ENCODE measurements at regions not wholly inside any gene's neighbourhood (a gene's known extent, or its start where the extent isn't known, plus 50 kb on each side); places are given as distances from the start of the nearest gene placed in this dataset.

DNA sequence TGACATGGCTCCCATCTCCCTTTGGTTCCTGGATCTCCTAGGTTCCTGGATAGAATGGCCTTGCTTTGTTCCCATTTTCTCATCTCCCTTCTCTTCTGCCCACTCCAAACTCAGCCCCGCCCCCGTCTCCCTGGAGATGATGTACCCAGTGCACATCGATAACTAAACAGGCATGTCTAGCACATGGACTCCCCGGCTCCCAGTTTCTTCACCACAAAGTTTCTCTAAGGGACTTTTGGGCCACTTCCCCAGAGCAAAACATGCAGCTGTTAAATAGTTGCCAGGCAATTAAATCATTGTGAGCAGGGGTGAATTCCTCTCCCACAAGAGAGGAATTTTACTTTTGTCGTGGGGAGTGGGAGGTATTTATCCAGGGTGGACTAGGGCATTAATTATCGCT is 259.0 kb downstream of the GADD45G start:
- TF ChIP-seq, protein P1, sequence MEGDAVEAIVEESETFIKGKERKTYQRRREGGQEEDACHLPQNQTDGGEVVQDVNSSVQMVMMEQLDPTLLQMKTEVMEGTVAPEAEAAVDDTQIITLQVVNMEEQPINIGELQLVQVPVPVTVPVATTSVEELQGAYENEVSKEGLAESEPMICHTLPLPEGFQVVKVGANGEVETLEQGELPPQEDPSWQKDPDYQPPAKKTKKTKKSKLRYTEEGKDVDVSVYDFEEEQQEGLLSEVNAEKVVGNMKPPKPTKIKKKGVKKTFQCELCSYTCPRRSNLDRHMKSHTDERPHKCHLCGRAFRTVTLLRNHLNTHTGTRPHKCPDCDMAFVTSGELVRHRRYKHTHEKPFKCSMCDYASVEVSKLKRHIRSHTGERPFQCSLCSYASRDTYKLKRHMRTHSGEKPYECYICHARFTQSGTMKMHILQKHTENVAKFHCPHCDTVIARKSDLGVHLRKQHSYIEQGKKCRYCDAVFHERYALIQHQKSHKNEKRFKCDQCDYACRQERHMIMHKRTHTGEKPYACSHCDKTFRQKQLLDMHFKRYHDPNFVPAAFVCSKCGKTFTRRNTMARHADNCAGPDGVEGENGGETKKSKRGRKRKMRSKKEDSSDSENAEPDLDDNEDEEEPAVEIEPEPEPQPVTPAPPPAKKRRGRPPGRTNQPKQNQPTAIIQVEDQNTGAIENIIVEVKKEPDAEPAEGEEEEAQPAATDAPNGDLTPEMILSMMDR (IDR thresholded peaks at IDR 0.05): no peak
- no peak for TF ChIP-seq POLR2A (IDR thresholded peaks at IDR 0.05)
- no peak for TF ChIP-seq POLR2AphosphoS5 (IDR thresholded peaks at IDR 0.05)
